K562 (cell line): ENCODE measurements at regions not wholly inside any gene's neighbourhood (a gene's known extent, or its start where the extent isn't known, plus 50 kb on each side); places are given as distances from the start of the nearest gene placed in this dataset.

Source experiments
- ATAC-seq: fragments of 200-7000 bp; cut with Tn5 transposase; 3 replicates; pipeline ENCODE4 v1.9.1; 2020; ENCODE audit warnings: moderate library complexity
- BruUV-seq: library from RNA; stranded (reverse); fragments of 400-500 nt; replicated peaks from 2 replicates; lab custom pipeline; 2021; lab: Mats Ljungman, UMichigan
- CTCF ChIA-PET: fragments of 300-600 bp; formaldehyde crosslinking; extraction: SDS; loops from one replicate; lab custom pipeline; 2021; ENCODE audit warnings: low intra/inter-chr PET ratio; lab: Yijun Ruan, JAX
- POLR2A ChIA-PET: fragments of 300-600, 350-650 bp; sonication (Branson Sonifier 250); formaldehyde crosslinking; extraction: SDS; loops from one replicate; lab custom pipeline; 2021; ENCODE audit warnings: antibody characterized with exemption, inconsistent platforms; lab: Yijun Ruan, JAX
- DNase-seq, 4 experiments: peaks; one replicate each; pipeline versions ENCODE4 v3.0.0 to v3.0.0-alpha.2; 2011 to 2018; ENCODE audit warnings: low spot score in 3 of 4, mixed read lengths in 3 of 4; ENCODE audit errors: extremely low read depth in 1 of 4
- FAIRE-seq: peaks from 2 replicates; lab custom pipeline; 2011; peaks lifted over from hg19 to GRCh38; lab: Jason Lieb, UNC
- H2AFZ ChIP-seq: 2 replicates; pipeline ENCODE4 v1.6.0; 2011; ENCODE audit warnings: low read depth, low read length, control low read depth, inconsistent platforms
- H3K27ac ChIP-seq: fragments of 200-600 bp; 3 replicates; pipeline ENCODE4 v1.8.0; 2011; ENCODE audit warnings: low read depth, mild to moderate bottlenecking, control low read depth, inconsistent platforms, low read length, moderate library complexity, mixed read lengths; ENCODE audit errors: extremely low read depth
- H3K27me3 ChIP-seq, 2 experiments: fragments of 300-600 bp in 1 of 2; 2 replicates in 1 of 2; 3 replicates in 1 of 2; pipeline versions ENCODE4 v1.6.0 to v1.8.0; 2011; ENCODE audit warnings: inconsistent platforms in 2 of 2, low read length in 2 of 2, mild to moderate bottlenecking in 1 of 2, mixed read lengths in 1 of 2, moderate library complexity in 1 of 2; ENCODE audit not compliant: control insufficient read depth in 2 of 2, insufficient read depth in 2 of 2
- H3K36me3 ChIP-seq: fragments of 300-600 bp; 3 replicates; pipeline ENCODE4 v1.8.0; 2011; ENCODE audit warnings: mild to moderate bottlenecking, low read length, inconsistent platforms; ENCODE audit not compliant: control insufficient read depth, insufficient read depth
- H3K4me1 ChIP-seq, 2 experiments: fragments of 200-600 bp in 1 of 2; replicated peaks in 1 of 2; 2 replicates in 1 of 2; 3 replicates in 1 of 2; pipeline versions ENCODE4 v1.5.1 to v1.8.0; 2011; ENCODE audit warnings: inconsistent platforms in 2 of 2, low read length in 2 of 2, mild to moderate bottlenecking in 1 of 2, mixed read lengths in 1 of 2, moderate library complexity in 1 of 2; ENCODE audit not compliant: control insufficient read depth in 2 of 2, insufficient read depth in 2 of 2
- H3K4me2 ChIP-seq: 2 replicates; pipeline ENCODE4 v1.6.1; 2011; ENCODE audit warnings: low read length, control low read depth, inconsistent platforms, mixed read lengths; ENCODE audit not compliant: insufficient read depth
- H3K4me3 ChIP-seq: fragments of 200-600 bp; sonication (generic), shearing (Covaris generic); 2 replicates; pipeline ENCODE4 v1.5.1; 2016; ENCODE audit warnings: control low read depth, inconsistent platforms
- H3K79me2 ChIP-seq: fragments of 200-600 bp; 3 replicates; pipeline ENCODE4 v1.8.0; 2011; ENCODE audit warnings: low read length, inconsistent platforms; ENCODE audit not compliant: control insufficient read depth, insufficient read depth
- H3K9ac ChIP-seq, 2 experiments: 2 replicates each; pipeline versions ENCODE4 v1.6.0 to v1.6.1; 2011; ENCODE audit warnings: low read depth in 2 of 2, low read length in 2 of 2, control low read depth in 1 of 2, inconsistent platforms in 1 of 2, mild to moderate bottlenecking in 1 of 2, mixed read lengths in 1 of 2; ENCODE audit not compliant: insufficient read depth in 1 of 2
- H3K9me1 ChIP-seq: one replicate; pipeline ENCODE4 v1.6.0; 2011; ENCODE audit warnings: inconsistent platforms, mild to moderate bottlenecking, low read length, moderate library complexity; ENCODE audit not compliant: control insufficient read depth, insufficient read depth
- H3K9me3 ChIP-seq: replicated peaks from 2 replicates; pipeline ENCODE4 v1.5.1; 2011; ENCODE audit warnings: low read depth, low read length, inconsistent platforms; ENCODE audit not compliant: control insufficient read depth, insufficient read depth
- H4K20me1 ChIP-seq: replicated peaks from 2 replicates; pipeline ENCODE4 v1.6.1; 2011; ENCODE audit warnings: low read length, inconsistent platforms, mixed read lengths; ENCODE audit not compliant: control insufficient read depth, insufficient read depth
- BRF1 ChIP-seq: IDR thresholded peaks from 3 replicates; pipeline ENCODE4 v1.6.1; 2011; ENCODE audit warnings: borderline replicate concordance, mild to moderate bottlenecking; ENCODE audit not compliant: insufficient read length; ENCODE audit errors: extremely low read depth
- ELK3 ChIP-seq: fragments of 450-650 bp; formaldehyde crosslinking; IDR thresholded peaks from 2 replicates; pipeline ENCODE4 v1.4.0; 2020; ENCODE audit warnings: mild to moderate bottlenecking
- HDAC3 ChIP-seq: fragments of 450-650 bp; IDR thresholded peaks from 2 replicates; pipeline ENCODE4 v1.6.1; 2018; ENCODE audit warnings: borderline replicate concordance, mild to moderate bottlenecking, moderate library complexity; ENCODE audit not compliant: partially characterized antibody
- JUNB ChIP-seq: fragments of 450-650 bp; formaldehyde crosslinking; conservative IDR thresholded peaks from 2 replicates; pipeline ENCODE4 v1.4.0; 2020; ENCODE audit warnings: mild to moderate bottlenecking
- MCM3 ChIP-seq: fragments of 450-650 bp; IDR thresholded peaks from 2 replicates; pipeline ENCODE4 v1.6.1; 2016
- MXD1 ChIP-seq: fragments of 250-450 bp; sonication (Bioruptor Pico); IDR thresholded peaks from 2 replicates; pipeline ENCODE4 v1.8.0; 2021; ENCODE audit warnings: borderline replicate concordance, mild to moderate bottlenecking, moderate library complexity; ENCODE audit not compliant: poor library complexity, severe bottlenecking
- MXI1 ChIP-seq: IDR thresholded peaks from 2 replicates; pipeline ENCODE4 v1.6.1; 2011; ENCODE audit warnings: low read depth, mild to moderate bottlenecking, improper control_type of control experiment, low read length
- RBFOX2 ChIP-seq: fragments of 200-400 bp; formaldehyde crosslinking; IDR thresholded peaks from 2 replicates; pipeline ENCODE4 v1.6.1; 2017; ENCODE audit warnings: low read depth, mild to moderate bottlenecking, low read length, moderate library complexity
- RUNX1 ChIP-seq: sonication (generic); IDR thresholded peaks from 2 replicates; pipeline ENCODE4 v1.6.1; 2016; ENCODE audit warnings: antibody characterized with exemption, low read depth
- SMC3 ChIP-seq: conservative IDR thresholded peaks from 2 replicates; pipeline ENCODE4 v1.6.1; 2011; ENCODE audit warnings: low read depth, low read length, improper control_type of control experiment; ENCODE audit not compliant: insufficient read depth
- THRB ChIP-seq: fragments of 450-650 bp; formaldehyde crosslinking; conservative IDR thresholded peaks from 2 replicates; pipeline ENCODE4 v1.4.0; 2022; ENCODE audit warnings: mild to moderate bottlenecking, missing genetic modification characterization
- WHSC1 ChIP-seq: IDR thresholded peaks from one replicate; pipeline ENCODE4 v1.6.1; 2012; ENCODE audit warnings: low read length, control low read depth, inconsistent platforms
- ZNF253 ChIP-seq: fragments of 250-450 bp; sonication (Bioruptor Pico); conservative IDR thresholded peaks from 2 replicates; pipeline ENCODE4 v1.6.1; 2021; ENCODE audit warnings: mild to moderate bottlenecking
- ZNF316 ChIP-seq: fragments of 450-650 bp; IDR thresholded peaks from 2 replicates; pipeline ENCODE4 v1.6.1; 2016
- WGBS: fragments of 100-300 bp; shearing (Covaris generic); methylation state at CpG from one replicate; pipeline ENCODE4 v1.1.6; 2016; ENCODE audit warnings: low coverage, mixed read lengths; ENCODE audit not compliant: insufficient coverage; ENCODE audit errors: missing lambda C conversion rate; 5-methylcytosine and 5-hydroxymethylcytosine counted together
- in situ Hi-C: fragments of 300-500 bp; cut with MboI; formaldehyde crosslinking; loops from 4 replicates; pipeline ENCODE4 v1.15.0; 2018; ENCODE audit warnings: inconsistent platforms, mixed read lengths
- intact Hi-C: fragments of 100-400 bp; cut with micrococcal nuclease; formaldehyde crosslinking; loops from 2 replicates; pipeline ENCODE4 v1.14.2; 2022

- Histone ChIP-seq H3K9me1 (no peaks in the 10 kb centered on the region), H3K27ac (no peak overlapping the region), H3K4me1 (no peaks in the 10 kb centered on the region), H3K79me2 (no peaks in the 10 kb centered on the region), H3K27me3 (no peaks in the 10 kb centered on the region), H3K9me3 (0 out of 2 replicates have a peak, but pooled peaks cover 2% of the 10 kb centered on the region), H3K4me2 (no peak overlapping the region), H4K20me1 (no peaks in the 10 kb centered on the region), H3K36me3 (no peaks in the 10 kb centered on the region), H3K9ac (no peak overlapping the region), H2AFZ (no peak overlapping the region), H3K4me3 (no peak overlapping the region)
- no TSS peak for BruUV-seq
- TF ChIP-seq MXD1, result no peak
- DNase-seq (no peak), ATAC-seq (no peak), FAIRE-seq (no peak)
- intact Hi-C loops, result no loop called here
- ChIA-PET POLR2A (no interaction called here), CTCF (no interaction called here)
- in situ Hi-C loops, result no loop called here
- 3% methylated on average over 2 of the region's 2 CpGs for WGBS
Observed at GRCh38 chr2:35228584-35228983, 1127.0 kb upstream of the CRIM1 start.

GRCh38 chr2:35220461-35220860 is 1135.1 kb upstream of the CRIM1 start:
- ChIA-PET CTCF (no interaction called here), POLR2A (no interaction called here)
- no peaks in the 10 kb centered on the region for H3K9me1 ChIP-seq
- no peaks in the 10 kb centered on the region for H3K27me3 ChIP-seq
- H3K9ac ChIP-seq, result no peak overlapping the region
- FAIRE-seq (no peak), DNase-seq (no peak), ATAC-seq (no peak)
- no peak overlapping the region for H3K4me2 ChIP-seq
- no peaks in the 10 kb centered on the region for H3K4me1 ChIP-seq
- no peak overlapping the region for H3K27ac ChIP-seq
- no TSS peak for BruUV-seq
- H3K4me3 ChIP-seq, result no peak overlapping the region
- no peak overlapping the region for H2AFZ ChIP-seq
- in situ Hi-C loops, result no loop called here
- no peaks in the 10 kb centered on the region for H4K20me1 ChIP-seq
- intact Hi-C loops, result no loop called here
- WGBS, result 0% methylated on average over 2 of the region's 2 CpGs
- no peaks in the 10 kb centered on the region for H3K9me3 ChIP-seq
- no peaks in the 10 kb centered on the region for H3K36me3 ChIP-seq
- no peaks in the 10 kb centered on the region for H3K79me2 ChIP-seq
- TF ChIP-seq ZNF253 (no peak), MCM3 (no peak), RUNX1 (no peak), THRB (CRISPR knock-in tag) (no peak), HDAC3 (no peak), MXI1 (no peak), JUNB (CRISPR knock-in tag) (no peak), ZNF316 (no peak), BRF1 (no peak), ELK3 (no peak), RBFOX2 (no peak), WHSC1 (no peak), SMC3 (no peak)
